B cell (primary cell): ENCODE measurements at regions not wholly inside any gene's neighbourhood (a gene's known extent, or its start where the extent isn't known, plus 50 kb on each side); places are given as distances from the start of the nearest gene placed in this dataset.
A peak's percentile ranks its signal among the peaks of the same experiment; 100 is the strongest.

Experiments used
- ATAC-seq: fragments of 200-7000 bp; cut with Tn5 transposase; one replicate; pipeline ENCODE4 v1.10.0; 2021; ENCODE audit warnings: low read depth, mild to moderate bottlenecking, moderate number of reproducible peaks, moderate library complexity
- CTCF ChIA-PET: fragments of 350-600 bp; sonication (Branson Sonifier 250); formaldehyde crosslinking; loops from one replicate; lab custom pipeline; 2021; ENCODE audit warnings: antibody characterized with exemption, inconsistent platforms; lab: Charles Lee
- POLR2A ChIA-PET: fragments of 350-600 bp; sonication (Branson Sonifier 250); formaldehyde crosslinking; loops from one replicate; lab custom pipeline; 2021; ENCODE audit warnings: antibody characterized with exemption; lab: Charles Lee
- DNase-seq: peaks from one replicate; pipeline ENCODE4 v3.0.0; 2013
- H2AFZ ChIP-seq: 2 replicates; pipeline ENCODE4 v1.6.1; 2012; ENCODE audit warnings: mild to moderate bottlenecking, low read depth, low read length; ENCODE audit not compliant: insufficient read depth, poor library complexity, severe bottlenecking
- H3K27ac ChIP-seq, 2 donors: 1 replicate in 1 of 2; 2 replicates in 1 of 2; pipeline ENCODE4 v1.5.1; 2012 to 2013; ENCODE audit warnings: low read length in 2 of 2, mild to moderate bottlenecking in 2 of 2, moderate library complexity in 1 of 2
- H3K27me3 ChIP-seq, 4 experiments: fragments of 200-600 bp in 1 of 4; sonication (generic) in 1 of 4; replicated peaks in 1 of 4; 1 replicate in 2 of 4; 2 replicates in 2 of 4; pipeline versions ENCODE4 v1.6.1 to v1.7.0; 2013 to 2016; ENCODE audit warnings: low read length in 3 of 4, mild to moderate bottlenecking in 2 of 4, mixed read lengths in 1 of 4, moderate library complexity in 1 of 4; ENCODE audit not compliant: insufficient read depth in 4 of 4, control insufficient read depth in 3 of 4; ENCODE audit errors: control extremely low read depth in 1 of 4
- H3K36me3 ChIP-seq, 2 experiments: replicated peaks in 1 of 2; 1 replicate in 1 of 2; 2 replicates in 1 of 2; pipeline versions ENCODE4 v1.6.1 to v1.7.1; 2013; ENCODE audit warnings: low read length in 1 of 2; ENCODE audit not compliant: insufficient read depth in 2 of 2, control insufficient read depth in 1 of 2; ENCODE audit errors: control extremely low read depth in 1 of 2, extremely low read depth in 1 of 2
- H3K4me1 ChIP-seq, 2 donors: fragments of 200-600 bp in 1 of 2; sonication (generic) in 1 of 2; 1 replicate in 1 of 2; 2 replicates in 1 of 2; pipeline versions ENCODE4 v1.5.1 to v1.6.1; 2013 to 2017; ENCODE audit warnings: low read length in 2 of 2; ENCODE audit not compliant: control insufficient read depth in 2 of 2, insufficient read depth in 2 of 2
- H3K4me2 ChIP-seq: replicated peaks from 2 replicates; pipeline ENCODE3; 2012; ENCODE audit warnings: mild to moderate bottlenecking, low read depth, low read length; ENCODE audit not compliant: poor library complexity, severe bottlenecking
- H3K4me3 ChIP-seq, 5 experiments: fragments of 200-600 bp in 1 of 5; sonication (generic) in 1 of 5; 1 replicate in 3 of 5; 2 replicates in 2 of 5; pipeline versions ENCODE4 v1.5.1 to v1.7.0; 2011 to 2016; ENCODE audit warnings: low read length in 4 of 5, mild to moderate bottlenecking in 4 of 5, low read depth in 2 of 5, control low read depth in 1 of 5, moderate library complexity in 1 of 5; ENCODE audit not compliant: insufficient read depth in 1 of 5; ENCODE audit errors: control extremely low read depth in 1 of 5, extremely low read depth in 1 of 5
- H3K79me2 ChIP-seq: fragments of 200-600 bp; sonication (generic); one replicate; pipeline ENCODE4 v1.6.0; 2016; ENCODE audit warnings: low read length; ENCODE audit not compliant: control insufficient read depth, insufficient read depth
- H3K9ac ChIP-seq: fragments of 200-600 bp; sonication (generic); 2 replicates; pipeline ENCODE4 v1.6.1; 2017; ENCODE audit warnings: mild to moderate bottlenecking, low read length, moderate library complexity
- H3K9me3 ChIP-seq, 3 donors: one replicate each; pipeline versions ENCODE4 v1.6.1 to v1.7.1; 2013; ENCODE audit warnings: low read length in 2 of 3; ENCODE audit not compliant: control insufficient read depth in 2 of 3, insufficient read depth in 1 of 3; ENCODE audit errors: control extremely low read depth in 1 of 3
- H4K20me1 ChIP-seq: 2 replicates; pipeline ENCODE4 v1.6.0; 2012; ENCODE audit warnings: mild to moderate bottlenecking, low read length; ENCODE audit not compliant: insufficient read depth, control insufficient read depth, poor library complexity, severe bottlenecking
- H3K27ac Mint-ChIP-seq: one replicate; pipeline ENCODE4 v1.8.0; 2021; ENCODE audit warnings: mixed read lengths
- H3K27me3 Mint-ChIP-seq: one replicate; pipeline ENCODE4 v1.8.0; 2021; ENCODE audit warnings: mixed read lengths
- H3K4me1 Mint-ChIP-seq: one replicate; pipeline ENCODE4 v1.8.0; 2021; ENCODE audit warnings: mixed read lengths
- H3K4me3 Mint-ChIP-seq: one replicate; pipeline ENCODE4 v1.8.0; 2021; ENCODE audit warnings: mixed read lengths
- H3K9me3 Mint-ChIP-seq: one replicate; pipeline ENCODE4 v1.8.0; 2022; ENCODE audit warnings: mixed read lengths; ENCODE audit not compliant: insufficient read depth
- EZH2 ChIP-seq: IDR thresholded peaks from 2 replicates; pipeline ENCODE4 v1.6.1; 2012; ENCODE audit warnings: borderline replicate concordance, low read depth, mild to moderate bottlenecking, moderate library complexity, low read length; ENCODE audit not compliant: insufficient read depth, poor library complexity, severe bottlenecking
- WGBS: methylation state at CpG from one replicate; pipeline ENCODE4 v1.1.5; 2013; ENCODE audit warnings: missing lambda C conversion rate; ENCODE audit not compliant: insufficient coverage; 5-methylcytosine and 5-hydroxymethylcytosine counted together
- intact Hi-C: fragments of 100-400 bp; cut with micrococcal nuclease; formaldehyde crosslinking; loops from one replicate; pipeline ENCODE4 v1.10.0; 2022
- TF ChIP-seq, protein P1 (sequence below): fragments of 200-600 bp; IDR thresholded peaks from one replicate; pipeline ENCODE4 v1.8.0; 2022; ENCODE audit warnings: antibody characterized with exemption, mild to moderate bottlenecking

DNA sequence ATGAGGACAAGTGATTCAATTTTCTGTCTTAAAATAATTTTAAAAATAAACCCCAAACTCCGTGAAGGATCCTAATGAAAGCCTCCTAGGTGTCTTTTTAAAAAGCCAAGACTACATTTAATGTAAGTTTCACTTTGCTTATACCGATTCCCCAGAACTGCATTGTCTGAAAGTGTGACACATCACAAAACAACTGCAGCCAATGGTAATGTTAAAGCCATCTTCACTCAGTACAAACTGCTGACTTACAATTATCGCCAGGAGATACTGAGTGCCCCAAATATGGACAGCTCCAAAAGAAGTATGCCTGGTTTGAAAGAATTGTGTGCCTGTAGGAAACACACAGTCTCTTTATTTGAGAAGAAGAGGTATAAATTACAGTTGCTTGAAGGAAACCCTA is 73.7 kb upstream of the SPANXB1 start:
- no CpG with 5 or more reads among the region's 3 CpGs for WGBS
- H3K9ac ChIP-seq: no peak overlapping the region
- Mint-ChIP-seq H3K27me3 (no peaks in the 10 kb centered on the region), H3K4me1 (peaks cover 5% of the 10 kb centered on the region), H3K9me3 (no peaks in the 10 kb centered on the region), H3K4me3 (no peak overlapping the region), H3K27ac (no peak overlapping the region)
- no peaks in the 10 kb centered on the region for H3K36me3 ChIP-seq
- ChIA-PET POLR2A (no interaction called here), CTCF (no interaction called here)
- intact Hi-C loops: no loop called here
- H3K27me3 ChIP-seq: no peaks in the 10 kb centered on the region
- no peak overlapping the region for H3K27ac ChIP-seq
- no peak for ATAC-seq
- H4K20me1 ChIP-seq: no peaks in the 10 kb centered on the region
- no peak for DNase-seq
- no peaks in the 10 kb centered on the region for H3K9me3 ChIP-seq
- no peak overlapping the region for H3K4me3 ChIP-seq
- H3K79me2 ChIP-seq: no peaks in the 10 kb centered on the region
- H2AFZ ChIP-seq: no peak overlapping the region
- H3K4me2 ChIP-seq: no peak overlapping the region
- TF ChIP-seq, protein P1, sequence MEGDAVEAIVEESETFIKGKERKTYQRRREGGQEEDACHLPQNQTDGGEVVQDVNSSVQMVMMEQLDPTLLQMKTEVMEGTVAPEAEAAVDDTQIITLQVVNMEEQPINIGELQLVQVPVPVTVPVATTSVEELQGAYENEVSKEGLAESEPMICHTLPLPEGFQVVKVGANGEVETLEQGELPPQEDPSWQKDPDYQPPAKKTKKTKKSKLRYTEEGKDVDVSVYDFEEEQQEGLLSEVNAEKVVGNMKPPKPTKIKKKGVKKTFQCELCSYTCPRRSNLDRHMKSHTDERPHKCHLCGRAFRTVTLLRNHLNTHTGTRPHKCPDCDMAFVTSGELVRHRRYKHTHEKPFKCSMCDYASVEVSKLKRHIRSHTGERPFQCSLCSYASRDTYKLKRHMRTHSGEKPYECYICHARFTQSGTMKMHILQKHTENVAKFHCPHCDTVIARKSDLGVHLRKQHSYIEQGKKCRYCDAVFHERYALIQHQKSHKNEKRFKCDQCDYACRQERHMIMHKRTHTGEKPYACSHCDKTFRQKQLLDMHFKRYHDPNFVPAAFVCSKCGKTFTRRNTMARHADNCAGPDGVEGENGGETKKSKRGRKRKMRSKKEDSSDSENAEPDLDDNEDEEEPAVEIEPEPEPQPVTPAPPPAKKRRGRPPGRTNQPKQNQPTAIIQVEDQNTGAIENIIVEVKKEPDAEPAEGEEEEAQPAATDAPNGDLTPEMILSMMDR: no peak
- TF ChIP-seq EZH2: no peak
- H3K4me1 ChIP-seq: peaks cover 5 to 7% of the 10 kb centered on the region in 2 donors

DNA sequence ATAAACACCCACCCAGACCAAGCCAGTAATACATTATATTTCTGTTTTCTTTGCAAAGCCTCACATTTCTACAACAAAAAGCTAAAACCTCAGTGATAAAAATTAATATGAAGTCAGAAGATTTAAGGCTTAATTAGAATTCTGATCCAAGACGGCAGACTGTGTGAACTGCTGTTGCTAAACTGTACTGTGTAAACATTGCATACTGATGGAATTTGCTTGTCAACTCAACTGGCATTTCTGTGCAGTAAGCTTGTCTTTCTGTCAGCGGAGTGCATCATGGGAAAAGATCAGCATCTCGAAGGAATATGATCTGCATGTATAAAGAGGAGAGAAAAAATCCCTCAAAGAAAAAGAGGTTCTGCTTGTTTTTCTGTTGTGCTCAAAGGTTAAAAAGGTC is 69.4 kb upstream of the SPANXB1 start:
- no peak for ATAC-seq
- Mint-ChIP-seq H3K27ac (no peak overlapping the region), H3K4me1 (peaks cover 11% of the 10 kb centered on the region), H3K9me3 (no peaks in the 10 kb centered on the region), H3K27me3 (no peaks in the 10 kb centered on the region), H3K4me3 (no peak overlapping the region)
- Histone ChIP-seq H2AFZ (peak overlapping the region; percentile 30), H3K9ac (no peak overlapping the region), H3K4me1 (peaks cover 8 to 11% of the 10 kb centered on the region in 2 donors), H3K27me3 (no peaks in the 10 kb centered on the region), H3K79me2 (no peaks in the 10 kb centered on the region), H3K27ac (no peak overlapping the region), H3K36me3 (no peaks in the 10 kb centered on the region), H4K20me1 (no peaks in the 10 kb centered on the region), H3K4me2 (no peak overlapping the region), H3K9me3 (no peaks in the 10 kb centered on the region), H3K4me3 (no peak overlapping the region)
- ChIA-PET CTCF (no interaction called here), POLR2A (no interaction called here)
- intact Hi-C loops: no loop called here
- TF ChIP-seq, protein P1: no peak
- no peak for TF ChIP-seq EZH2
- no peak for DNase-seq
- 100% methylated on average over 1 of the region's 3 CpGs for WGBS
